Coronary artery (tissue), 2 donors: ENCODE measurements at regions not wholly inside any gene's neighbourhood (a gene's known extent, or its start where the extent isn't known, plus 50 kb on each side); places are given as distances from the start of the nearest gene placed in this dataset.

Experiments
- DNase-seq: peaks from one replicate; pipeline ENCODE4 v3.0.0-alpha.2; 2017; ENCODE audit warnings: low spot score
- H3K27ac ChIP-seq, 2 donors: fragments of 200-600 bp; sonication (generic); one replicate each; pipeline ENCODE4 v1.5.1; 2016 to 2019
- H3K4me3 ChIP-seq: fragments of 200-600 bp; sonication (generic); 2 replicates; pipeline ENCODE4 v1.5.1; 2016; ENCODE audit warnings: mild to moderate bottlenecking, moderate library complexity
- CTCF ChIP-seq: fragments of 200-600 bp; sonication (generic); IDR thresholded peaks from one replicate; pipeline ENCODE4 v1.5.1; 2019; ENCODE audit warnings: antibody characterized with exemption

GRCh38 chr3:127120851-127121647 is 71.9 kb upstream of the PRR23E start:
- TF ChIP-seq CTCF = no peak
- Histone ChIP-seq H3K4me3 (no peak overlapping the region), H3K27ac (no peak overlapping the region)
- peak; percentile 69 for DNase-seq

GRCh38 chr3:127121885-127122284 is 71.0 kb upstream of the PRR23E start:
- TF ChIP-seq CTCF = no peak
- no peak overlapping the region for H3K4me3 ChIP-seq
- DNase-seq = no peak
- H3K27ac ChIP-seq = no peak overlapping the region

DNA sequence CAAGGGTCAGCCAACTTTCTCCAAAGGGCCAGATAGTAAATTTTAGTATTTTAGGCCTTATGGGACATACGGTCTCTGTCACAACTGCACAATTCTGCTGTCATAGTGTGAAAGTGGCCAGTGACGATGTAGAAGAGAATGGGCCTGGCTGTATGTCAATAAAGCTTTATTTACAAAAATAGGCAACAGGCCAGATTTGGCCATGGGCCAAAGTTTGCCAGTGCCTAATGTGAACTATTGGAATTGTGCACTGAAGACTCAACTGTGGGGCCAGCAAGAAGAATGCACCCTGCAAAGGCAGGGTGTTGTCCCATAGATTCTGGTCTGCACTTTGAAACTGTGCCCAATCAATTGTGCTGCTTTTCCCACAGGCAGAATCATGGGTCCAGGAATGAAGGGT is 69.4 kb upstream of the PRR23E start:
- no peak for TF ChIP-seq CTCF
- Histone ChIP-seq H3K4me3 (no peak overlapping the region), H3K27ac (no peak overlapping the region)
- no peak for DNase-seq

- TF ChIP-seq CTCF = no peak
- no peak for DNase-seq
- no peak overlapping the region for H3K4me3 ChIP-seq
- H3K27ac ChIP-seq = no peak overlapping the region
Measured at GRCh38 chr3:127124120-127124519, 68.8 kb upstream of the PRR23E start.

- no peak for TF ChIP-seq CTCF
- no peak overlapping the region for H3K4me3 ChIP-seq
- peak; percentile 54 for DNase-seq
- no peak overlapping the region for H3K27ac ChIP-seq
Measured at GRCh38 chr3:127131424-127132170, 61.3 kb upstream of the PRR23E start.

DNA sequence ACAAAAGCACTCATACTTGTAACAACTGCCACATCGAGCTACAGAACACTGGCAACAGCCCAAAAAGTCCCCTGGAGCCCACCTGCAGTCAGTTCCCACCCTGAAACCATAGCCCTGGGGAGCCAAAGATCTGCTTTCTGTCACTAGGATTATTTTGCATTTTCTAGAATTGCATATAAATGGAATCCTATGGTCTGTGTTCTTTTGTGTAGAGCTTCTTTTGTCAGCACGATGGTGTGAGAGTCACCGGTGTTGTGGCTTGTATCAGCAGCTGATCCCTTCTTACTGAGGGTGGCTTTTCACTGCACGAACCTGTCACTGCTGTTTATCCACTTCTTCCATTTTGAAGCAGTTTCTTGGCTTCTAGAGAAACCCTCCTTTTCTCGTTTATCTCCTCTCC is 60.1 kb upstream of the PRR23E start:
- Histone ChIP-seq H3K4me3 (no peak overlapping the region), H3K27ac (no peak overlapping the region)
- DNase-seq = peak; percentile 24
- TF ChIP-seq CTCF = no peak

DNA sequence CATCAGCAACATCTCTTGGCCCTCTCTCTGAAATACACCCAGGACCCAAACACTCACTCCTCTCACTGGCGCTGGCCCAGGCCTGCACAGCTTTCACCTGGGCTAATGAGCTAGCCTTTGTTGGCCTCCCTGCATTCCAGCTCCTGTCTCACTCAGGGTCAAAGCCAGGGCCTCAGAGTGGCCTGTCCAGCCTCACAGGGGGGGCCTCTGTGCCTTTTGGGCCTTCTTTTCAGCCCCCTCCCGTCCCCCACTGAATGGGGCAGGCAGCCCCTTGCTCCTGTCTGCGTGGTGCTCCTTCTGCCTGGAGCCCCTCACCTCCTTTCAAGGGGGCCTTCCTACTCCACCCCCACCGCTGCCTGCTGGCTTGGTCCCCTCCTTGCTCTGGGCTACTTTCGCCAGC is 59.0 kb upstream of the PRR23E start:
- Histone ChIP-seq H3K27ac (no peak overlapping the region), H3K4me3 (no peak overlapping the region)
- DNase-seq = peak; percentile 53
- no peak for TF ChIP-seq CTCF
